MM.1S (cell line): ENCODE measurements at regions not wholly inside any gene's neighbourhood (a gene's known extent, or its start where the extent isn't known, plus 50 kb on each side); places are given as distances from the start of the nearest gene placed in this dataset.
"Not testable (repeated sequence)": the region's sequence is repeated elsewhere in the genome, so short reads cannot be mapped to it uniquely, and the experiment has no call there.

Experiments used
- DNase-seq: peaks from one replicate; pipeline ENCODE4 v3.0.0-alpha.2; 2015
- H2AFZ ChIP-seq: fragments of 300-600 bp; sonication (generic); 2 replicates; pipeline ENCODE4 v1.6.0; 2016; ENCODE audit warnings: antibody characterized with exemption, low read length
- H3F3A ChIP-seq: fragments of 300-600 bp; sonication (generic); 2 replicates; pipeline ENCODE4 v1.6.1; 2016; ENCODE audit warnings: mild to moderate bottlenecking, antibody characterized with exemption, low read length, moderate library complexity, mixed read lengths; ENCODE audit not compliant: insufficient read depth
- H3K27ac ChIP-seq: fragments of 300-600 bp; sonication (generic); 2 replicates; pipeline ENCODE4 v1.5.1; 2016; ENCODE audit warnings: mild to moderate bottlenecking, low read length
- H3K27me3 ChIP-seq: fragments of 300-600 bp; sonication (generic); replicated peaks from 2 replicates; pipeline ENCODE4 v1.6.0; 2016; ENCODE audit warnings: low read length; ENCODE audit not compliant: insufficient read depth
- H3K36me3 ChIP-seq: fragments of 300-600 bp; sonication (generic); replicated peaks from 2 replicates; pipeline ENCODE4 v1.6.1; 2016; ENCODE audit warnings: mild to moderate bottlenecking, low read length, mixed read lengths; ENCODE audit not compliant: insufficient read depth
- H3K4me1 ChIP-seq: fragments of 300-600 bp; sonication (generic); 2 replicates; pipeline ENCODE4 v1.6.1; 2016; ENCODE audit warnings: low read length, mixed read lengths
- H3K4me2 ChIP-seq: fragments of 300-600 bp; sonication (generic); 2 replicates; pipeline ENCODE4 v1.6.0; 2016; ENCODE audit warnings: low read depth, low read length
- H3K4me3 ChIP-seq: fragments of 300-600 bp; sonication (generic); 2 replicates; pipeline ENCODE4 v1.5.1; 2016; ENCODE audit warnings: low read length, mixed read lengths
- H3K79me2 ChIP-seq: fragments of 300-600 bp; sonication (generic); 2 replicates; pipeline ENCODE4 v1.6.1; 2016; ENCODE audit warnings: mixed run types, low read length, mixed read lengths
- H3K9ac ChIP-seq: fragments of 300-600 bp; sonication (generic); 2 replicates; pipeline ENCODE4 v1.6.1; 2016; ENCODE audit warnings: low read length, mixed read lengths
- H3K9me2 ChIP-seq: fragments of 300-600 bp; sonication (generic); replicated peaks from 2 replicates; pipeline ENCODE4 v1.6.1; 2016; ENCODE audit warnings: mild to moderate bottlenecking, low read length, mixed read lengths; ENCODE audit not compliant: insufficient read depth
- H3K9me3 ChIP-seq: fragments of 300-600 bp; sonication (generic); replicated peaks from 2 replicates; pipeline ENCODE4 v1.6.1; 2016; ENCODE audit warnings: mild to moderate bottlenecking, low read length, mixed read lengths; ENCODE audit not compliant: insufficient read depth
- H4K20me1 ChIP-seq: fragments of 300-600 bp; sonication (generic); 2 replicates; pipeline ENCODE4 v1.6.1; 2016; ENCODE audit warnings: mild to moderate bottlenecking, low read length, moderate library complexity, mixed read lengths; ENCODE audit not compliant: insufficient read depth
- CTCF ChIP-seq: fragments of 300-600 bp; sonication (generic); IDR thresholded peaks from 2 replicates; pipeline ENCODE4 v1.5.1; 2016; ENCODE audit warnings: antibody characterized with exemption, low read length, mixed read lengths
- EZH2 ChIP-seq: fragments of 300-600 bp; sonication (generic); optimal IDR thresholded peaks from 2 replicates; pipeline ENCODE3; 2017; ENCODE audit warnings: low read depth, mild to moderate bottlenecking, antibody characterized with exemption, low read length, mixed read lengths
- EZH2phosphoT487 ChIP-seq: fragments of 300-600 bp; sonication (generic); IDR thresholded peaks from 2 replicates; pipeline ENCODE4 v1.6.1; 2018; ENCODE audit warnings: antibody characterized with exemption, low read length

GRCh38 chr5:121090822-121091221 lies 626.7 kb downstream of the PRR16 start:
- Histone ChIP-seq H3K79me2 (no peaks in the 10 kb centered on the region), H2AFZ (no peak overlapping the region), H3K27ac (no peak overlapping the region), H3K27me3 (no peaks in the 10 kb centered on the region), H3K9me2 (no peaks in the 10 kb centered on the region), H3F3A (no peaks in the 10 kb centered on the region), H3K4me1 (no peaks in the 10 kb centered on the region), H3K4me2 (no peak overlapping the region), H3K36me3 (no peaks in the 10 kb centered on the region), H4K20me1 (no peaks in the 10 kb centered on the region), H3K4me3 (no peak overlapping the region), H3K9me3 (no peaks in the 10 kb centered on the region), H3K9ac (no peak overlapping the region)
- DNase-seq: no peak
- no peak for TF ChIP-seq EZH2phosphoT487
- no peak for TF ChIP-seq EZH2
- no peak for TF ChIP-seq CTCF

GRCh38 chr5:121100931-121101330 lies 636.8 kb downstream of the PRR16 start:
- DNase-seq: no peak
- TF ChIP-seq EZH2 (no peak), CTCF (no peak), EZH2phosphoT487 (no peak)
- H3K4me3 ChIP-seq: no peak overlapping the region
- no peak overlapping the region for H3K27ac ChIP-seq
- no peak overlapping the region for H3K9ac ChIP-seq
- H3K9me3 ChIP-seq: no peaks in the 10 kb centered on the region
- H3K9me2 ChIP-seq: no peaks in the 10 kb centered on the region
- H3K4me2 ChIP-seq: no peak overlapping the region
- H3F3A ChIP-seq: no peaks in the 10 kb centered on the region
- no peaks in the 10 kb centered on the region for H3K27me3 ChIP-seq
- no peaks in the 10 kb centered on the region for H3K79me2 ChIP-seq
- no peaks in the 10 kb centered on the region for H3K4me1 ChIP-seq
- no peaks in the 10 kb centered on the region for H4K20me1 ChIP-seq
- no peak overlapping the region for H2AFZ ChIP-seq
- H3K36me3 ChIP-seq: no peaks in the 10 kb centered on the region

GRCh38 chr5:121105921-121106320 lies 641.8 kb downstream of the PRR16 start:
- no peaks in the 10 kb centered on the region for H3K79me2 ChIP-seq
- no peak for DNase-seq
- no peaks in the 10 kb centered on the region for H4K20me1 ChIP-seq
- H3K4me1 ChIP-seq: no peaks in the 10 kb centered on the region
- H3K9ac ChIP-seq: no peak overlapping the region
- no peaks in the 10 kb centered on the region for H3K9me3 ChIP-seq
- no peaks in the 10 kb centered on the region for H3K27me3 ChIP-seq
- no peaks in the 10 kb centered on the region for H3K36me3 ChIP-seq
- H2AFZ ChIP-seq: no peak overlapping the region
- H3K27ac ChIP-seq: no peak overlapping the region
- no peaks in the 10 kb centered on the region for H3K9me2 ChIP-seq
- TF ChIP-seq EZH2 (no peak), EZH2phosphoT487 (no peak), CTCF (no peak)
- no peak overlapping the region for H3K4me3 ChIP-seq
- H3K4me2 ChIP-seq: no peak overlapping the region
- H3F3A ChIP-seq: no peaks in the 10 kb centered on the region

- H3K79me2 ChIP-seq, H3K9me2 ChIP-seq, H3K27ac ChIP-seq, H2AFZ ChIP-seq, H4K20me1 ChIP-seq, H3K9me3 ChIP-seq, H3K4me3 ChIP-seq, H3F3A ChIP-seq, H3K4me1 ChIP-seq, H3K27me3 ChIP-seq, H3K36me3 ChIP-seq, H3K4me2 ChIP-seq, DNase-seq, H3K9ac ChIP-seq: not testable (repeated sequence)
Measured at GRCh38 chr5:121106721-121107690, 642.9 kb downstream of the PRR16 start.
